Right atrium auricular region (tissue), 2 donors: ENCODE measurements at regions not wholly inside any gene's neighbourhood (a gene's known extent, or its start where the extent isn't known, plus 50 kb on each side); places are given as distances from the start of the nearest gene placed in this dataset.

ENCODE experiments used
- DNase-seq: peaks from one replicate; pipeline ENCODE4 v3.0.0-alpha.2; 2019; ENCODE audit warnings: low spot score
- H3K27ac ChIP-seq, 2 donors: fragments of 200-600 bp; sonication (generic); 1 replicate in 1 of 2; 2 replicates in 1 of 2; pipeline ENCODE4 v1.5.1; 2016 to 2019
- H3K27me3 ChIP-seq, 2 donors: fragments of 200-600 bp; sonication (generic); one replicate each; pipeline versions ENCODE4 v1.5.1 to v1.6.0; 2017 to 2019
- H3K36me3 ChIP-seq: fragments of 200-600 bp; sonication (generic); one replicate; pipeline ENCODE4 v1.5.1; 2016
- H3K4me1 ChIP-seq, 2 donors: fragments of 200-600 bp; sonication (generic); one replicate each; pipeline versions ENCODE4 v1.5.1 to v1.6.0; 2017 to 2019
- H3K4me3 ChIP-seq, 2 donors: fragments of 200-600 bp; sonication (generic); 1 replicate in 1 of 2; 2 replicates in 1 of 2; pipeline ENCODE4 v1.5.1; 2017 to 2019; ENCODE audit warnings: mild to moderate bottlenecking in 1 of 2, moderate library complexity in 1 of 2
- H3K9me3 ChIP-seq, 2 donors: fragments of 200-600 bp; sonication (generic); one replicate each; pipeline ENCODE4 v1.5.1; 2019
- CTCF ChIP-seq, 2 donors: fragments of 200-600 bp; sonication (generic); IDR thresholded peaks; one replicate each; pipeline ENCODE4 v1.5.1; 2019; ENCODE audit warnings: antibody characterized with exemption in 2 of 2

GRCh38 chr7:94330269-94331020, 64.2 kb upstream of the COL1A2 start:
- Histone ChIP-seq H3K36me3 (no peaks in the 10 kb centered on the region), H3K27me3 (no peaks in the 10 kb centered on the region), H3K27ac (no peak overlapping the region), H3K9me3 (no peaks in the 10 kb centered on the region), H3K4me1 (no peaks in the 10 kb centered on the region), H3K4me3 (no peak overlapping the region)
- TF ChIP-seq CTCF (IDR thresholded peaks at IDR 0.05) = no peak
- no peak for DNase-seq

GRCh38 chr7:94332571-94332970, 62.1 kb upstream of the COL1A2 start:
- Histone ChIP-seq H3K4me3 (no peak overlapping the region), H3K27me3 (no peaks in the 10 kb centered on the region), H3K9me3 (no peaks in the 10 kb centered on the region), H3K27ac (no peak overlapping the region), H3K4me1 (no peaks in the 10 kb centered on the region), H3K36me3 (no peaks in the 10 kb centered on the region)
- DNase-seq = no peak
- no peak for TF ChIP-seq CTCF (IDR thresholded peaks at IDR 0.05)

- Histone ChIP-seq H3K4me3 (no peak overlapping the region), H3K27ac (no peak overlapping the region), H3K27me3 (no peaks in the 10 kb centered on the region), H3K4me1 (no peaks in the 10 kb centered on the region), H3K9me3 (no peaks in the 10 kb centered on the region), H3K36me3 (no peaks in the 10 kb centered on the region)
- TF ChIP-seq CTCF (IDR thresholded peaks at IDR 0.05) = no peak
- no peak for DNase-seq
Measured at GRCh38 chr7:94333810-94334209, 60.9 kb upstream of the COL1A2 start.

- H3K4me3 ChIP-seq = no peak overlapping the region
- H3K4me1 ChIP-seq = no peaks in the 10 kb centered on the region
- H3K9me3 ChIP-seq = no peaks in the 10 kb centered on the region
- TF ChIP-seq CTCF (IDR thresholded peaks at IDR 0.05) = no peak
- no peaks in the 10 kb centered on the region for H3K27me3 ChIP-seq
- no peaks in the 10 kb centered on the region for H3K36me3 ChIP-seq
- H3K27ac ChIP-seq = no peak overlapping the region
- no peak for DNase-seq
Measured at GRCh38 chr7:94335586-94335985, 59.1 kb upstream of the COL1A2 start.

GRCh38 chr7:94336009-94336408, 58.7 kb upstream of the COL1A2 start:
- DNase-seq = no peak
- no peaks in the 10 kb centered on the region for H3K4me1 ChIP-seq
- no peaks in the 10 kb centered on the region for H3K36me3 ChIP-seq
- H3K4me3 ChIP-seq = no peak overlapping the region
- H3K27ac ChIP-seq = no peak overlapping the region
- H3K27me3 ChIP-seq = no peaks in the 10 kb centered on the region
- H3K9me3 ChIP-seq = no peaks in the 10 kb centered on the region
- TF ChIP-seq CTCF (IDR thresholded peaks at IDR 0.05) = no peak

GRCh38 chr7:94338921-94339371, 55.7 kb upstream of the COL1A2 start:
- TF ChIP-seq CTCF (IDR thresholded peaks at IDR 0.05) = no peak
- Histone ChIP-seq H3K36me3 (no peaks in the 10 kb centered on the region), H3K4me3 (no peak overlapping the region), H3K27me3 (no peaks in the 10 kb centered on the region), H3K9me3 (no peaks in the 10 kb centered on the region), H3K27ac (no peak overlapping the region), H3K4me1 (no peaks in the 10 kb centered on the region)
- DNase-seq = no peak
